OCI-LY7 (cell line): ENCODE measurements at regions not wholly inside any gene's neighbourhood (a gene's known extent, or its start where the extent isn't known, plus 50 kb on each side); places are given as distances from the start of the nearest gene placed in this dataset.

Experiments
- EZH2phosphoT487 ChIP-seq: fragments of 200-600 bp; sonication (generic); IDR thresholded peaks from 2 replicates; pipeline ENCODE4 v1.6.1; 2018; ENCODE audit warnings: low read depth, borderline replicate concordance, mild to moderate bottlenecking, mixed run types, antibody characterized with exemption, low read length, moderate library complexity, mixed read lengths
- TF ChIP-seq, protein P1 (sequence below): fragments of 200-600 bp; sonication (generic); conservative IDR thresholded peaks from 2 replicates; pipeline ENCODE4 v1.5.1; 2014; ENCODE audit warnings: mild to moderate bottlenecking, antibody characterized with exemption, low read length, moderate library complexity, mixed read lengths

DNA sequence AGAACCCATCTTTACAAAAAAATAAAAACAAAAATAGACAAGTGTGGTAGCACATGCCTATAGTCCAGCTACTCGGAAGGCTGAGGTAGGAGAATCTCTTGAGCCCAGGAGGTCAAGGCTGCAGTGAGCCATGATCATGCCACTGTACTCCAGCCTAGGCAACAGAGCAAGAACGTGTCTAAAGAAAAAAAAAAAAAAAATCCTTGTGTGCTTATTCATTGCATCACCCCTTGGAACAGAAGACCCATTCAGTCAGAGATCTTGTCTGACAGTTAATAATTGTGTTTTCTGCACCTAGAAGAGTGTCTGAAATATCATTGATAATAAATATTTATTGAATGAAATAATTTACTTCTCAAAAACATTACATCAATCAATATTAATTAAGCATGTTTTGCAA, 97.4 kb upstream of the TBL1X start:
- TF ChIP-seq, protein P1, sequence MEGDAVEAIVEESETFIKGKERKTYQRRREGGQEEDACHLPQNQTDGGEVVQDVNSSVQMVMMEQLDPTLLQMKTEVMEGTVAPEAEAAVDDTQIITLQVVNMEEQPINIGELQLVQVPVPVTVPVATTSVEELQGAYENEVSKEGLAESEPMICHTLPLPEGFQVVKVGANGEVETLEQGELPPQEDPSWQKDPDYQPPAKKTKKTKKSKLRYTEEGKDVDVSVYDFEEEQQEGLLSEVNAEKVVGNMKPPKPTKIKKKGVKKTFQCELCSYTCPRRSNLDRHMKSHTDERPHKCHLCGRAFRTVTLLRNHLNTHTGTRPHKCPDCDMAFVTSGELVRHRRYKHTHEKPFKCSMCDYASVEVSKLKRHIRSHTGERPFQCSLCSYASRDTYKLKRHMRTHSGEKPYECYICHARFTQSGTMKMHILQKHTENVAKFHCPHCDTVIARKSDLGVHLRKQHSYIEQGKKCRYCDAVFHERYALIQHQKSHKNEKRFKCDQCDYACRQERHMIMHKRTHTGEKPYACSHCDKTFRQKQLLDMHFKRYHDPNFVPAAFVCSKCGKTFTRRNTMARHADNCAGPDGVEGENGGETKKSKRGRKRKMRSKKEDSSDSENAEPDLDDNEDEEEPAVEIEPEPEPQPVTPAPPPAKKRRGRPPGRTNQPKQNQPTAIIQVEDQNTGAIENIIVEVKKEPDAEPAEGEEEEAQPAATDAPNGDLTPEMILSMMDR = no peak
- no peak for TF ChIP-seq EZH2phosphoT487
